Testis (tissue), 2 donors: ENCODE measurements at regions not wholly inside any gene's neighbourhood (a gene's known extent, or its start where the extent isn't known, plus 50 kb on each side); places are given as distances from the start of the nearest gene placed in this dataset.

ENCODE experiments used
- POLR2A ChIP-seq: fragments of 450-650 bp; IDR thresholded peaks from one replicate; pipeline ENCODE4 v1.6.1; 2017; ENCODE audit warnings: antibody characterized with exemption, mild to moderate bottlenecking, moderate library complexity
- TF ChIP-seq, protein P1 (sequence below), 3 experiments: fragments of 450-650 bp in 2 of 3; fragments of 200-600 bp in 1 of 3; sonication (generic) in 1 of 3; IDR thresholded peaks; one replicate each; pipeline ENCODE4 v1.5.1; 2016 to 2019; ENCODE audit warnings: antibody characterized with exemption in 3 of 3, mild to moderate bottlenecking in 2 of 3, moderate library complexity in 1 of 3

DNA sequence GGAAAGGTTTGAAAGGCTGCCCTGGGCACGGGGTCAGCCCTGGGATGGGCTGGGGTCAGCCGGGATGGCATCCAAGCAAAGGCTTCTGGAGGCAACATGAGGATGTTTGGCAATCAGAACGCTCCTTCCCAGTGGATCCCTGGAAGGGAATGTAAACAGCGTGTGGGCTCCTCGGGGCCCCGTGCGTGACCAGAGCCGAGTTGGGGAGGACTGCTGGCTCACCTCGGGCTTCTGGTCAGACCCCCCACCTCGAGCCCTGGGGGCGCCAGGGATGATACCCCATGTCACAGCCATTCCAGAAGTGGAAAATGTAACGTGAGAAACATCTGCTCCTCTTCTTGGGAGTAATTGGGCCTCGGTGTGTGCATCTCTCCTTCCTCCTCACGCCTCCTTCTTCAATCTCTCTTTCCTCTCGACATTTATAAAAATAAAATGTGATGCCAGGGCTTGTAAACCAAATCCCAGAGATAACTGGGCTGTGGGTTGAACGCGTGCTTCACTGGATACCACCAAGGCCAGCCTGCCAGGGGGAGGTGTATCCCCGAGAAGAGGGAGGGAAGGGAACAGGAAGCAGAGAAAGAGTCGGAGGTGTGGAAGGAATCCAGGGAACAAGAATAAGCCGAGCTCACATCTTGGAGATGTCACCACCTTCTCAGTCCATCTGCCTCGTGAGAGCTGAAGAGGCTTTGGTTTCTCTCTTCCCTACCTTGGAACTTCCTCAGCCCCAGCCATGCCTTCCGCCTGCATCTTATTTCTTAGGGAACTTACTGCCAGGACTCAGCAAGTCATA lies 144.8 kb downstream of the NUAK1 start:
- TF ChIP-seq, protein P1, sequence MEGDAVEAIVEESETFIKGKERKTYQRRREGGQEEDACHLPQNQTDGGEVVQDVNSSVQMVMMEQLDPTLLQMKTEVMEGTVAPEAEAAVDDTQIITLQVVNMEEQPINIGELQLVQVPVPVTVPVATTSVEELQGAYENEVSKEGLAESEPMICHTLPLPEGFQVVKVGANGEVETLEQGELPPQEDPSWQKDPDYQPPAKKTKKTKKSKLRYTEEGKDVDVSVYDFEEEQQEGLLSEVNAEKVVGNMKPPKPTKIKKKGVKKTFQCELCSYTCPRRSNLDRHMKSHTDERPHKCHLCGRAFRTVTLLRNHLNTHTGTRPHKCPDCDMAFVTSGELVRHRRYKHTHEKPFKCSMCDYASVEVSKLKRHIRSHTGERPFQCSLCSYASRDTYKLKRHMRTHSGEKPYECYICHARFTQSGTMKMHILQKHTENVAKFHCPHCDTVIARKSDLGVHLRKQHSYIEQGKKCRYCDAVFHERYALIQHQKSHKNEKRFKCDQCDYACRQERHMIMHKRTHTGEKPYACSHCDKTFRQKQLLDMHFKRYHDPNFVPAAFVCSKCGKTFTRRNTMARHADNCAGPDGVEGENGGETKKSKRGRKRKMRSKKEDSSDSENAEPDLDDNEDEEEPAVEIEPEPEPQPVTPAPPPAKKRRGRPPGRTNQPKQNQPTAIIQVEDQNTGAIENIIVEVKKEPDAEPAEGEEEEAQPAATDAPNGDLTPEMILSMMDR (IDR thresholded peaks at IDR 0.05) = no peak
- no peak for TF ChIP-seq POLR2A
